ENCODE measurements at regions not wholly inside any gene's neighbourhood (a gene's known extent, or its start where the extent isn't known, plus 50 kb on each side); places are given as distances from the start of the nearest gene placed in this dataset.
"Not testable (repeated sequence)": the region's sequence is repeated elsewhere in the genome, so short reads cannot be mapped to it uniquely, and the experiment has no call there.

GRCh38 chr17:54678158-54678557 lies 222.5 kb upstream of the TOM1L1 start:
- DNase-seq (ENCODE audit: low read depth in 4 of 6, low spot score in 6 of 6) = no peak
- no peak overlapping the region for H3K4me3 ChIP-seq (ENCODE audit: low read depth, low read length)
- no peaks in the 10 kb centered on the region for H3K36me3 ChIP-seq (ENCODE audit: control insufficient read depth, insufficient read depth, low read length)
- no peaks in the 10 kb centered on the region for H3K4me1 ChIP-seq (ENCODE audit: control insufficient read depth, insufficient read depth, low read length)
- H3K9me3 ChIP-seq (ENCODE audit: control insufficient read depth, insufficient read depth, low read length) = no peaks in the 10 kb centered on the region
- no peaks in the 10 kb centered on the region for H3K27me3 ChIP-seq (ENCODE audit: control insufficient read depth, insufficient read depth, low read length)
- no peak overlapping the region for H3K27ac ChIP-seq (ENCODE audit: low read depth, low read length)

- Histone ChIP-seq H3K27me3 (ENCODE audit: control insufficient read depth, insufficient read depth, low read length) (no peaks in the 10 kb centered on the region), H3K36me3 (ENCODE audit: control insufficient read depth, insufficient read depth, low read length) (no peaks in the 10 kb centered on the region), H3K4me3 (ENCODE audit: low read depth, low read length) (no peak overlapping the region), H3K4me1 (ENCODE audit: control insufficient read depth, insufficient read depth, low read length) (no peaks in the 10 kb centered on the region), H3K27ac (ENCODE audit: low read depth, low read length) (no peak overlapping the region), H3K9me3 (ENCODE audit: control insufficient read depth, insufficient read depth, low read length) (no peaks in the 10 kb centered on the region)
- peak in 1 of 6 donors; percentile 66 for DNase-seq (ENCODE audit: low read depth in 4 of 6, low spot score in 6 of 6)
- 54% methylated on average over 3 of the region's 9 CpGs for WGBS (ENCODE audit: insufficient coverage)
These were observed 220.2 kb upstream of the TOM1L1 start for GRCh38 chr17:54680410-54680809.

- no peak for DNase-seq (ENCODE audit: low read depth in 4 of 6, low spot score in 6 of 6)
- no peak overlapping the region for H3K27ac ChIP-seq (ENCODE audit: low read depth, low read length)
- no peaks in the 10 kb centered on the region for H3K36me3 ChIP-seq (ENCODE audit: control insufficient read depth, insufficient read depth, low read length)
- no peak overlapping the region for H3K4me3 ChIP-seq (ENCODE audit: low read depth, low read length)
- no CpG with 5 or more reads among the region's 2 CpGs for WGBS (ENCODE audit: insufficient coverage)
- H3K4me1 ChIP-seq (ENCODE audit: control insufficient read depth, insufficient read depth, low read length) = no peaks in the 10 kb centered on the region
- H3K9me3 ChIP-seq (ENCODE audit: control insufficient read depth, insufficient read depth, low read length) = no peaks in the 10 kb centered on the region
- H3K27me3 ChIP-seq (ENCODE audit: control insufficient read depth, insufficient read depth, low read length) = no peaks in the 10 kb centered on the region
These were observed 206.3 kb upstream of the TOM1L1 start for GRCh38 chr17:54694287-54694887.

- H3K4me3 ChIP-seq (ENCODE audit: low read depth, low read length); H3K27me3 ChIP-seq (ENCODE audit: control insufficient read depth, insufficient read depth, low read length); H3K9me3 ChIP-seq (ENCODE audit: control insufficient read depth, insufficient read depth, low read length); DNase-seq (ENCODE audit: low read depth in 4 of 6, low spot score in 6 of 6); H3K36me3 ChIP-seq (ENCODE audit: control insufficient read depth, insufficient read depth, low read length); H3K27ac ChIP-seq (ENCODE audit: low read depth, low read length); H3K4me1 ChIP-seq (ENCODE audit: control insufficient read depth, insufficient read depth, low read length): not testable (repeated sequence)
- WGBS (ENCODE audit: insufficient coverage) = 46% methylated on average over 3 of the region's 4 CpGs
These were observed 187.9 kb upstream of the TOM1L1 start for GRCh38 chr17:54712798-54713197.

GRCh38 chr17:54718286-54718685 lies 182.4 kb upstream of the TOM1L1 start:
- Histone ChIP-seq H3K27ac (ENCODE audit: low read depth, low read length) (no peak overlapping the region), H3K36me3 (ENCODE audit: control insufficient read depth, insufficient read depth, low read length) (no peaks in the 10 kb centered on the region), H3K9me3 (ENCODE audit: control insufficient read depth, insufficient read depth, low read length) (no peaks in the 10 kb centered on the region), H3K4me3 (ENCODE audit: low read depth, low read length) (no peak overlapping the region), H3K27me3 (ENCODE audit: control insufficient read depth, insufficient read depth, low read length) (no peaks in the 10 kb centered on the region), H3K4me1 (ENCODE audit: control insufficient read depth, insufficient read depth, low read length) (no peaks in the 10 kb centered on the region)
- 80% methylated on average over 2 of the region's 2 CpGs for WGBS (ENCODE audit: insufficient coverage)
- peak in 2 of 6 donors; percentile 4 to 56 for DNase-seq (ENCODE audit: low read depth in 4 of 6, low spot score in 6 of 6)

GRCh38 chr17:54727624-54728023 lies 173.0 kb upstream of the TOM1L1 start:
- Histone ChIP-seq H3K9me3 (ENCODE audit: control insufficient read depth, insufficient read depth, low read length) (peaks cover 11% of the 10 kb centered on the region), H3K27ac (ENCODE audit: low read depth, low read length) (no peak overlapping the region), H3K27me3 (ENCODE audit: control insufficient read depth, insufficient read depth, low read length) (no peaks in the 10 kb centered on the region), H3K36me3 (ENCODE audit: control insufficient read depth, insufficient read depth, low read length) (no peaks in the 10 kb centered on the region), H3K4me3 (ENCODE audit: low read depth, low read length) (no peak overlapping the region), H3K4me1 (ENCODE audit: control insufficient read depth, insufficient read depth, low read length) (no peaks in the 10 kb centered on the region)
- no peak for DNase-seq (ENCODE audit: low read depth in 4 of 6, low spot score in 6 of 6)

GRCh38 chr17:54736573-54736972 lies 164.1 kb upstream of the TOM1L1 start:
- no peaks in the 10 kb centered on the region for H3K27me3 ChIP-seq (ENCODE audit: control insufficient read depth, insufficient read depth, low read length)
- no peaks in the 10 kb centered on the region for H3K36me3 ChIP-seq (ENCODE audit: control insufficient read depth, insufficient read depth, low read length)
- no peak for DNase-seq (ENCODE audit: low read depth in 4 of 6, low spot score in 6 of 6)

GRCh38 chr17:54738496-54738895 lies 162.2 kb upstream of the TOM1L1 start:
- no peak for DNase-seq (ENCODE audit: low read depth in 4 of 6, low spot score in 6 of 6)
- H3K27ac ChIP-seq (ENCODE audit: low read depth, low read length) = no peak overlapping the region
- 83% methylated on average over 1 of the region's 1 CpG for WGBS (ENCODE audit: insufficient coverage)
- no peaks in the 10 kb centered on the region for H3K36me3 ChIP-seq (ENCODE audit: control insufficient read depth, insufficient read depth, low read length)
- H3K4me1 ChIP-seq (ENCODE audit: control insufficient read depth, insufficient read depth, low read length) = no peaks in the 10 kb centered on the region
- H3K9me3 ChIP-seq (ENCODE audit: control insufficient read depth, insufficient read depth, low read length) = no peaks in the 10 kb centered on the region
- no peak overlapping the region for H3K4me3 ChIP-seq (ENCODE audit: low read depth, low read length)
- H3K27me3 ChIP-seq (ENCODE audit: control insufficient read depth, insufficient read depth, low read length) = no peaks in the 10 kb centered on the region

More at GRCh38 chr17:54736573-54736972, 164.1 kb upstream of the TOM1L1 start:
- H3K4me3 ChIP-seq (ENCODE audit: low read depth, low read length) = no peak overlapping the region
- no peaks in the 10 kb centered on the region for H3K4me1 ChIP-seq (ENCODE audit: control insufficient read depth, insufficient read depth, low read length)
- peaks cover 4% of the 10 kb centered on the region for H3K9me3 ChIP-seq (ENCODE audit: control insufficient read depth, insufficient read depth, low read length)
- H3K27ac ChIP-seq (ENCODE audit: low read depth, low read length) = no peak overlapping the region

- Histone ChIP-seq H3K36me3 (ENCODE audit: control insufficient read depth, insufficient read depth, low read length) (no peaks in the 10 kb centered on the region), H3K4me3 (ENCODE audit: low read depth, low read length) (no peak overlapping the region), H3K4me1 (ENCODE audit: control insufficient read depth, insufficient read depth, low read length) (no peaks in the 10 kb centered on the region), H3K27me3 (ENCODE audit: control insufficient read depth, insufficient read depth, low read length) (no peaks in the 10 kb centered on the region), H3K9me3 (ENCODE audit: control insufficient read depth, insufficient read depth, low read length) (peaks cover 1% of the 10 kb centered on the region), H3K27ac (ENCODE audit: low read depth, low read length) (no peak overlapping the region)
- no CpG with 5 or more reads among the region's 1 CpG for WGBS (ENCODE audit: insufficient coverage)
- no peak for DNase-seq (ENCODE audit: low read depth in 4 of 6, low spot score in 6 of 6)
These were observed 155.9 kb upstream of the TOM1L1 start for GRCh38 chr17:54744750-54745149.

- H3K27me3 ChIP-seq (ENCODE audit: control insufficient read depth, insufficient read depth, low read length) = no peaks in the 10 kb centered on the region
- no peaks in the 10 kb centered on the region for H3K4me1 ChIP-seq (ENCODE audit: control insufficient read depth, insufficient read depth, low read length)
- H3K27ac ChIP-seq (ENCODE audit: low read depth, low read length) = no peak overlapping the region
- H3K4me3 ChIP-seq (ENCODE audit: low read depth, low read length) = no peak overlapping the region
- peaks cover 1% of the 10 kb centered on the region for H3K9me3 ChIP-seq (ENCODE audit: control insufficient read depth, insufficient read depth, low read length)
- DNase-seq (ENCODE audit: low read depth in 4 of 6, low spot score in 6 of 6) = no peak
- H3K36me3 ChIP-seq (ENCODE audit: control insufficient read depth, insufficient read depth, low read length) = no peaks in the 10 kb centered on the region
These were observed 155.4 kb upstream of the TOM1L1 start for GRCh38 chr17:54745239-54745638.
